ENCODE measurements at regions not wholly inside any gene's neighbourhood (a gene's known extent, or its start where the extent isn't known, plus 50 kb on each side); places are given as distances from the start of the nearest gene placed in this dataset.

- Mint-ChIP-seq H3K27me3 (no peaks in the 10 kb centered on the region), H3K4me1 (no peaks in the 10 kb centered on the region), H3K27ac (no peak overlapping the region), H3K4me3 (no peak overlapping the region), H3K36me3 (no peaks in the 10 kb centered on the region), H3K9me3 (peaks cover 0 to 5% (median 3%) of the 10 kb centered on the region in 8 donors)
- H3K4me3 ChIP-seq (ENCODE audit: low read length in 2 of 2) = no peak overlapping the region
- no peaks in the 10 kb centered on the region for H3K36me3 ChIP-seq (ENCODE audit: insufficient read depth, low read length)
- H3K4me1 ChIP-seq (ENCODE audit: insufficient read depth, low read length) = no peaks in the 10 kb centered on the region
- DNase-seq = no peak
- ChIA-PET CTCF (ENCODE audit: partially characterized antibody) (no interaction called here), POLR2A (ENCODE audit: partially characterized antibody) (no interaction called here)
- peaks cover 4% of the 10 kb centered on the region for H3K27me3 ChIP-seq (ENCODE audit: insufficient read depth, low read length)
- no peaks in the 10 kb centered on the region for H3K9me3 ChIP-seq (ENCODE audit: control insufficient read depth in 1 of 2, low read length in 2 of 2)
- intact Hi-C loops (cut with micrococcal nuclease) = no loop called here
- no peak overlapping the region for H3K27ac ChIP-seq (ENCODE audit: low read depth, low read length)
These were observed 365.7 kb downstream of the LRIG3 start for GRCh38 chr12:58554522-58555157.

GRCh38 chr12:58557171-58557570, 363.1 kb downstream of the LRIG3 start:
- no peaks in the 10 kb centered on the region for H3K4me1 ChIP-seq (ENCODE audit: insufficient read depth, low read length)
- DNase-seq = no peak
- Mint-ChIP-seq H3K36me3 (no peaks in the 10 kb centered on the region), H3K27ac (no peak overlapping the region), H3K9me3 (peaks cover 0 to 7% (median 3%) of the 10 kb centered on the region in 8 donors), H3K4me3 (no peak overlapping the region), H3K27me3 (no peaks in the 10 kb centered on the region), H3K4me1 (no peaks in the 10 kb centered on the region)
- CTCF ChIA-PET (ENCODE audit: partially characterized antibody) = no interaction called here
- POLR2A ChIA-PET (ENCODE audit: partially characterized antibody) = no interaction called here
- intact Hi-C loops (cut with micrococcal nuclease) = no loop called here
- H3K27me3 ChIP-seq (ENCODE audit: insufficient read depth, low read length) = peaks cover 4% of the 10 kb centered on the region
- no peaks in the 10 kb centered on the region for H3K9me3 ChIP-seq (ENCODE audit: control insufficient read depth in 1 of 2, low read length in 2 of 2)
- H3K4me3 ChIP-seq (ENCODE audit: low read length in 2 of 2) = no peak overlapping the region
- H3K27ac ChIP-seq (ENCODE audit: low read depth, low read length) = no peak overlapping the region
- no peaks in the 10 kb centered on the region for H3K36me3 ChIP-seq (ENCODE audit: insufficient read depth, low read length)

- Histone ChIP-seq H3K4me1 (ENCODE audit: insufficient read depth, low read length) (no peaks in the 10 kb centered on the region), H3K36me3 (ENCODE audit: insufficient read depth, low read length) (no peaks in the 10 kb centered on the region), H3K27me3 (ENCODE audit: insufficient read depth, low read length) (peaks cover 4% of the 10 kb centered on the region), H3K27ac (ENCODE audit: low read depth, low read length) (no peak overlapping the region), H3K4me3 (ENCODE audit: low read length in 2 of 2) (no peak overlapping the region), H3K9me3 (ENCODE audit: control insufficient read depth in 1 of 2, low read length in 2 of 2) (no peaks in the 10 kb centered on the region)
- intact Hi-C loops (cut with micrococcal nuclease) = no loop called here
- DNase-seq = no peak
- H3K27ac Mint-ChIP-seq = no peak overlapping the region
- POLR2A ChIA-PET (ENCODE audit: partially characterized antibody) = no interaction called here
- no peaks in the 10 kb centered on the region for H3K36me3 Mint-ChIP-seq
- CTCF ChIA-PET (ENCODE audit: partially characterized antibody) = no interaction called here
- no peak overlapping the region for H3K4me3 Mint-ChIP-seq
- no peaks in the 10 kb centered on the region for H3K4me1 Mint-ChIP-seq
- H3K27me3 Mint-ChIP-seq = no peaks in the 10 kb centered on the region
- peaks cover 0 to 7% (median 3%) of the 10 kb centered on the region in 8 donors for H3K9me3 Mint-ChIP-seq
These were observed 362.6 kb downstream of the LRIG3 start for GRCh38 chr12:58557661-58558060.

- ChIA-PET CTCF (ENCODE audit: partially characterized antibody) (no interaction called here), POLR2A (ENCODE audit: partially characterized antibody) (no interaction called here)
- Histone ChIP-seq H3K27me3 (ENCODE audit: insufficient read depth, low read length) (no peaks in the 10 kb centered on the region), H3K9me3 (ENCODE audit: control insufficient read depth in 1 of 2, low read length in 2 of 2) (no peaks in the 10 kb centered on the region), H3K27ac (ENCODE audit: low read depth, low read length) (no peak overlapping the region), H3K4me3 (ENCODE audit: low read length in 2 of 2) (no peak overlapping the region), H3K36me3 (ENCODE audit: insufficient read depth, low read length) (no peaks in the 10 kb centered on the region), H3K4me1 (ENCODE audit: insufficient read depth, low read length) (no peaks in the 10 kb centered on the region)
- Mint-ChIP-seq H3K9me3 (peaks cover 0 to 10% (median 5%) of the 10 kb centered on the region in 8 donors), H3K36me3 (no peaks in the 10 kb centered on the region), H3K27ac (no peak overlapping the region), H3K4me3 (no peak overlapping the region), H3K27me3 (peaks cover 0 to 4% of the 10 kb centered on the region in 2 donors), H3K4me1 (no peaks in the 10 kb centered on the region)
- intact Hi-C loops (cut with micrococcal nuclease) = no loop called here
- DNase-seq = no peak
These were observed 356.7 kb downstream of the LRIG3 start for GRCh38 chr12:58563621-58564020.

DNA sequence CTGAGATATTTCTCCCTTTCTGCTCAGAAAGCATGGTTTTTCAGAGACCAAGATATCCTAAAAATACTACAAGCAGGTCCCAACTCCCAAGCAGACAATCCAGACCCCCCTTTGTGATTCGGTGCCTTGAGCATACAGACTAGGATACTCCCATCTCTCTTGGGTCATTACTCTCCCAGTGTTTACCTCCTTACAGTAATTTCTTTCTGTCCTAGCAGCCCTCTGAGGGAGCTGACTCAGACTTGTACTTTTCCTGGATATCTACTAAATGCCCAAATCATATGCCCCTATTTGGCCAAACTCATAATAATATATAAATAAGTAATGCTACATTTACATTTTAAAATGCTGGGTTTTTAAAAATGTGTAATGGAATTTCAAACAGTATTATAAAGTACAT, 355.6 kb downstream of the LRIG3 start:
- H3K9me3 ChIP-seq (ENCODE audit: control insufficient read depth in 1 of 2, low read length in 2 of 2) = no peaks in the 10 kb centered on the region
- ChIA-PET POLR2A (ENCODE audit: partially characterized antibody) (no interaction called here), CTCF (ENCODE audit: partially characterized antibody) (no interaction called here)
- Mint-ChIP-seq H3K4me1 (no peaks in the 10 kb centered on the region), H3K27ac (no peak overlapping the region), H3K9me3 (peaks cover 0 to 8% (median 2%) of the 10 kb centered on the region in 8 donors), H3K4me3 (no peak overlapping the region), H3K27me3 (peaks cover 0 to 4% of the 10 kb centered on the region in 2 donors), H3K36me3 (no peaks in the 10 kb centered on the region)
- intact Hi-C loops (cut with micrococcal nuclease) = no loop called here
- no peaks in the 10 kb centered on the region for H3K27me3 ChIP-seq (ENCODE audit: insufficient read depth, low read length)
- H3K4me1 ChIP-seq (ENCODE audit: insufficient read depth, low read length) = no peaks in the 10 kb centered on the region
- H3K27ac ChIP-seq (ENCODE audit: low read depth, low read length) = no peak overlapping the region
- H3K36me3 ChIP-seq (ENCODE audit: insufficient read depth, low read length) = no peaks in the 10 kb centered on the region
- H3K4me3 ChIP-seq (ENCODE audit: low read length in 2 of 2) = no peak overlapping the region
- no peak for DNase-seq

- Mint-ChIP-seq H3K36me3 (no peaks in the 10 kb centered on the region), H3K27me3 (peaks cover 0 to 4% of the 10 kb centered on the region in 2 donors), H3K4me3 (no peak overlapping the region), H3K9me3 (peaks cover 0 to 6% (median 2%) of the 10 kb centered on the region in 8 donors), H3K4me1 (no peaks in the 10 kb centered on the region), H3K27ac (no peak overlapping the region)
- no peak overlapping the region for H3K4me3 ChIP-seq (ENCODE audit: low read length in 2 of 2)
- CTCF ChIA-PET (ENCODE audit: partially characterized antibody) = no interaction called here
- POLR2A ChIA-PET (ENCODE audit: partially characterized antibody) = no interaction called here
- H3K27ac ChIP-seq (ENCODE audit: low read depth, low read length) = no peak overlapping the region
- no peaks in the 10 kb centered on the region for H3K36me3 ChIP-seq (ENCODE audit: insufficient read depth, low read length)
- no peaks in the 10 kb centered on the region for H3K4me1 ChIP-seq (ENCODE audit: insufficient read depth, low read length)
- H3K9me3 ChIP-seq (ENCODE audit: control insufficient read depth in 1 of 2, low read length in 2 of 2) = no peaks in the 10 kb centered on the region
- no peak for DNase-seq
- intact Hi-C loops (cut with micrococcal nuclease) = no loop called here
- H3K27me3 ChIP-seq (ENCODE audit: insufficient read depth, low read length) = no peaks in the 10 kb centered on the region
These were observed 353.7 kb downstream of the LRIG3 start for GRCh38 chr12:58566599-58566998.

DNA sequence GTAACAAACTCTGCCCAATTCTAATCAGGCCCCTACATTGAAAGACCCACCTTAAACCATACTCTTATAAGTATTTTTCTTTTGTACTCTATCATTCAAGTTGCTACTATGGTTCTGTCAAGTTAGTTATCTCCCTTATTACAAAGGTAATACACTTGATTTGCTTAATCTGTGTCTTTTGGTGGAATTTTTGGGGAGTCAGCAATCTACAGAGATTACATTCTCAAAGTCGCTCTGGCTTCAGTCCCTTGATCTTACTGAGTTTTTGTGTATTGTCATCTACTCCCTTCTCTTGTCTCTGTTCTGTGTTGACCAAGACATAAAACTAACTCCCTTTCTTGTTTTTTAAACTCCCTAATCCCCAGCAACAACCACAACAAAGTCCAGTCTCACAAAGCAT, 353.1 kb downstream of the LRIG3 start:
- ChIA-PET CTCF (ENCODE audit: partially characterized antibody) (no interaction called here), POLR2A (ENCODE audit: partially characterized antibody) (no interaction called here)
- Histone ChIP-seq H3K9me3 (ENCODE audit: control insufficient read depth in 1 of 2, low read length in 2 of 2) (no peaks in the 10 kb centered on the region), H3K4me3 (ENCODE audit: low read length in 2 of 2) (no peak overlapping the region), H3K36me3 (ENCODE audit: insufficient read depth, low read length) (no peaks in the 10 kb centered on the region), H3K4me1 (ENCODE audit: insufficient read depth, low read length) (no peaks in the 10 kb centered on the region), H3K27ac (ENCODE audit: low read depth, low read length) (no peak overlapping the region), H3K27me3 (ENCODE audit: insufficient read depth, low read length) (no peaks in the 10 kb centered on the region)
- H3K27ac Mint-ChIP-seq = no peak overlapping the region
- intact Hi-C loops (cut with micrococcal nuclease) = no loop called here
- H3K9me3 Mint-ChIP-seq = peaks cover 0 to 6% (median 2%) of the 10 kb centered on the region in 8 donors
- peaks cover 0 to 4% of the 10 kb centered on the region in 2 donors for H3K27me3 Mint-ChIP-seq
- no peaks in the 10 kb centered on the region for H3K36me3 Mint-ChIP-seq
- DNase-seq = no peak
- H3K4me3 Mint-ChIP-seq = no peak overlapping the region
- no peaks in the 10 kb centered on the region for H3K4me1 Mint-ChIP-seq

GRCh38 chr12:58570411-58570810, 349.9 kb downstream of the LRIG3 start:
- no peaks in the 10 kb centered on the region for H3K36me3 Mint-ChIP-seq
- Histone ChIP-seq H3K4me1 (ENCODE audit: insufficient read depth, low read length) (no peaks in the 10 kb centered on the region), H3K4me3 (ENCODE audit: low read length in 2 of 2) (no peak overlapping the region), H3K27ac (ENCODE audit: low read depth, low read length) (no peak overlapping the region), H3K36me3 (ENCODE audit: insufficient read depth, low read length) (no peaks in the 10 kb centered on the region), H3K27me3 (ENCODE audit: insufficient read depth, low read length) (no peaks in the 10 kb centered on the region), H3K9me3 (ENCODE audit: control insufficient read depth in 1 of 2, low read length in 2 of 2) (no peaks in the 10 kb centered on the region)
- CTCF ChIA-PET (ENCODE audit: partially characterized antibody) = no interaction called here
- intact Hi-C loops (cut with micrococcal nuclease) = no loop called here
- no peak for DNase-seq
- POLR2A ChIA-PET (ENCODE audit: partially characterized antibody) = no interaction called here
- H3K27me3 Mint-ChIP-seq = peaks cover 0 to 4% of the 10 kb centered on the region in 2 donors
- peaks cover 0 to 6% (median 2%) of the 10 kb centered on the region in 8 donors for H3K9me3 Mint-ChIP-seq
- H3K4me1 Mint-ChIP-seq = no peaks in the 10 kb centered on the region
- H3K27ac Mint-ChIP-seq = no peak overlapping the region
- no peak overlapping the region for H3K4me3 Mint-ChIP-seq

All from CD4-positive, alpha-beta memory T cell (primary cell).